NCI-H82 treated with DMSO at 0.1 percent for 48 hours (cell line): ENCODE measurements at regions not wholly inside any gene's neighbourhood (a gene's known extent, or its start where the extent isn't known, plus 50 kb on each side); places are given as distances from the start of the nearest gene placed in this dataset.
"Not testable (repeated sequence)": the region's sequence is repeated elsewhere in the genome, so short reads cannot be mapped to it uniquely, and the experiment has no call there.

Experiments used
- DNase-seq: peaks from one replicate; lab custom pipeline; 2025; ENCODE audit not compliant: unreplicated experiment; lab: John Stamatoyannopoulos, UW

GRCh38 chr7:51426163-51426562 lies 109.6 kb upstream of the COBL start:
- no peak for DNase-seq

- not testable (repeated sequence) for DNase-seq
Observed at GRCh38 chr7:51409934-51410333, 93.3 kb upstream of the COBL start.

- not testable (repeated sequence) for DNase-seq
Observed at GRCh38 chr7:51397608-51398007, 81.0 kb upstream of the COBL start.

GRCh38 chr7:51393003-51393402 lies 76.4 kb upstream of the COBL start:
- DNase-seq, result not testable (repeated sequence)

GRCh38 chr7:51389952-51390351 lies 73.3 kb upstream of the COBL start:
- DNase-seq, result not testable (repeated sequence)

- not testable (repeated sequence) for DNase-seq
Observed at GRCh38 chr7:51389216-51389812, 72.7 kb upstream of the COBL start.

GRCh38 chr7:51388241-51388640 lies 71.6 kb upstream of the COBL start:
- DNase-seq, result not testable (repeated sequence)

GRCh38 chr7:51386806-51387568 lies 70.4 kb upstream of the COBL start:
- not testable (repeated sequence) for DNase-seq

- not testable (repeated sequence) for DNase-seq
Observed at GRCh38 chr7:51386184-51386583, 69.6 kb upstream of the COBL start.

GRCh38 chr7:51382243-51382642 lies 65.6 kb upstream of the COBL start:
- not testable (repeated sequence) for DNase-seq

- no peak for DNase-seq
Observed at GRCh38 chr7:51376420-51377092, 59.9 kb upstream of the COBL start.

GRCh38 chr7:51374936-51375335 lies 58.3 kb upstream of the COBL start:
- DNase-seq, result no peak

- DNase-seq, result not testable (repeated sequence)
Observed at GRCh38 chr7:51373607-51374006, 57.0 kb upstream of the COBL start.

- DNase-seq, result no peak
Observed at GRCh38 chr7:51369746-51370145, 53.1 kb upstream of the COBL start.

- not testable (repeated sequence) for DNase-seq
Observed at GRCh38 chr7:51369228-51369627, 52.6 kb upstream of the COBL start.

- no peak for DNase-seq
Observed at GRCh38 chr7:51368334-51368733, 51.7 kb upstream of the COBL start.

GRCh38 chr7:51367614-51367968 lies 51.0 kb upstream of the COBL start:
- DNase-seq, result no peak

- peak; percentile 77 for DNase-seq
Observed at GRCh38 chr7:51366930-51367613, 50.5 kb upstream of the COBL start.
